ENCODE measurements at regions not wholly inside any gene's neighbourhood (a gene's known extent, or its start where the extent isn't known, plus 50 kb on each side); places are given as distances from the start of the nearest gene placed in this dataset.
A peak's percentile ranks its signal among the peaks of the same experiment; 100 is the strongest.
"Not testable (repeated sequence)": the region's sequence is repeated elsewhere in the genome, so short reads cannot be mapped to it uniquely, and the experiment has no call there.

GRCh38 chr4:95760646-95761045 lies 79.2 kb upstream of the PDHA2 start:
- H3K56ac ChIP-seq (ENCODE audit: low read length); H4K8ac ChIP-seq (ENCODE audit: low read depth, low read length); H3K79me1 ChIP-seq (ENCODE audit: low read length); H3K4me2 ChIP-seq (ENCODE audit: low read length); H3K18ac ChIP-seq (ENCODE audit: low read length); H2BK120ac ChIP-seq (ENCODE audit: low read depth, low read length); H3K36me3 ChIP-seq (ENCODE audit: control insufficient read depth, insufficient read depth, low read length); H3K9ac ChIP-seq (ENCODE audit: low read length); H2BK5ac ChIP-seq (ENCODE audit: low read length); H3K23ac ChIP-seq (ENCODE audit: low read length); H3K27ac ChIP-seq (ENCODE audit: low read depth, low read length); H3K27me3 ChIP-seq (ENCODE audit: insufficient read depth, low read length, poor library complexity); H3K79me2 ChIP-seq (ENCODE audit: control insufficient read depth, insufficient read depth, low read length); H4K5ac ChIP-seq (ENCODE audit: low read length); H2BK15ac ChIP-seq (replicated peaks; ENCODE audit: low read depth); H3K4me3 ChIP-seq (ENCODE audit: low read length); H3K4me1 ChIP-seq (ENCODE audit: control insufficient read depth, low read depth, low read length); H3K4ac ChIP-seq (ENCODE audit: low read depth, low read length); H2AK5ac ChIP-seq (ENCODE audit: low read length): not testable (repeated sequence)
- peak; percentile 93 for DNase-seq
- WGBS (ENCODE audit: extremely low coverage, insufficient coverage, low lambda C conversion rate) = no CpG with 5 or more reads among the region's 1 CpG

- no peaks in the 10 kb centered on the region for H3K79me2 ChIP-seq (ENCODE audit: control insufficient read depth, insufficient read depth, low read length)
- no peak overlapping the region for H3K9ac ChIP-seq (ENCODE audit: low read length)
- no peak overlapping the region for H3K4me2 ChIP-seq (ENCODE audit: low read length)
- H3K4ac ChIP-seq (ENCODE audit: low read depth, low read length) = no peak overlapping the region
- H3K18ac ChIP-seq (ENCODE audit: low read length) = no peak overlapping the region
- no peak for DNase-seq
- no peaks in the 10 kb centered on the region for H3K27me3 ChIP-seq (ENCODE audit: insufficient read depth, low read length, poor library complexity)
- no peak overlapping the region for H3K27ac ChIP-seq (ENCODE audit: low read depth, low read length)
- H2BK5ac ChIP-seq (ENCODE audit: low read length) = no peak overlapping the region
- H3K4me3 ChIP-seq (ENCODE audit: low read length) = no peak overlapping the region
- no peak overlapping the region for H3K23ac ChIP-seq (ENCODE audit: low read length)
- no peak overlapping the region for H4K5ac ChIP-seq (ENCODE audit: low read length)
- no peaks in the 10 kb centered on the region for H3K79me1 ChIP-seq (ENCODE audit: low read length)
- no peak overlapping the region for H2AK5ac ChIP-seq (ENCODE audit: low read length)
- H4K8ac ChIP-seq (ENCODE audit: low read depth, low read length) = no peak overlapping the region
- H2BK120ac ChIP-seq (ENCODE audit: low read depth, low read length) = no peak overlapping the region
- no peaks in the 10 kb centered on the region for H3K36me3 ChIP-seq (ENCODE audit: control insufficient read depth, insufficient read depth, low read length)
- peaks cover 2% of the 10 kb centered on the region for H3K4me1 ChIP-seq (ENCODE audit: control insufficient read depth, low read depth, low read length)
- H3K56ac ChIP-seq (ENCODE audit: low read length) = no peak overlapping the region
- H2BK15ac ChIP-seq (replicated peaks; ENCODE audit: low read depth) = no peak overlapping the region
Observed at GRCh38 chr4:95758001-95758400, 81.9 kb upstream of the PDHA2 start.

DNA sequence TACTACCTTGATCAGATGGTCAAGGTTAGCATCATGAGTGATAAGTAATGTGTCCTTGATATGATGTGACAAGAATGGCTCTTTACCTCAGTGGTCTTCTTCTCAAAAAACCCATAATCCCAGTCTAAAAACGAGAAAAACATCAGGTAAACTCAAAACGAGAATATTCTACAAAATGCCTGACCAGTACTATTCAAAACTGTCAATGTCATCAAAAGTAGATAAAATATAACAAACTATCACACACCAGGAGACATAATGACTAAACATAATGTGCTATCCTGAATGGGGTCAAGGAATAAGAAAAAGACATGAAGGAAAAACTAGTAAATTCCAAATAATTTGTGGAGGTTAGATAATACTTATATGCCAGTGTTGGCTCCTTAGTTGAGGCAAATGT lies 85.2 kb upstream of the PDHA2 start:
- H3K79me1 ChIP-seq (ENCODE audit: low read length) = no peaks in the 10 kb centered on the region
- WGBS (ENCODE audit: extremely low coverage, insufficient coverage, low lambda C conversion rate) = no CpG with 5 or more reads among the region's 2 CpGs
- H3K56ac ChIP-seq (ENCODE audit: low read length) = no peak overlapping the region
- H3K27ac ChIP-seq (ENCODE audit: low read depth, low read length) = no peak overlapping the region
- no peak overlapping the region for H3K23ac ChIP-seq (ENCODE audit: low read length)
- H4K8ac ChIP-seq (ENCODE audit: low read depth, low read length) = no peak overlapping the region
- no peak overlapping the region for H3K18ac ChIP-seq (ENCODE audit: low read length)
- H3K4me3 ChIP-seq (ENCODE audit: low read length) = no peak overlapping the region
- H3K4ac ChIP-seq (ENCODE audit: low read depth, low read length) = no peak overlapping the region
- H3K9ac ChIP-seq (ENCODE audit: low read length) = no peak overlapping the region
- H3K27me3 ChIP-seq (ENCODE audit: insufficient read depth, low read length, poor library complexity) = no peaks in the 10 kb centered on the region
- no peak overlapping the region for H4K5ac ChIP-seq (ENCODE audit: low read length)
- H2BK5ac ChIP-seq (ENCODE audit: low read length) = no peak overlapping the region
- no peaks in the 10 kb centered on the region for H3K79me2 ChIP-seq (ENCODE audit: control insufficient read depth, insufficient read depth, low read length)
- H2AK5ac ChIP-seq (ENCODE audit: low read length) = no peak overlapping the region
- no peak for DNase-seq
- no peaks in the 10 kb centered on the region for H3K4me1 ChIP-seq (ENCODE audit: control insufficient read depth, low read depth, low read length)
- H2BK15ac ChIP-seq (replicated peaks; ENCODE audit: low read depth) = no peak overlapping the region
- H2BK120ac ChIP-seq (ENCODE audit: low read depth, low read length) = no peak overlapping the region
- H3K4me2 ChIP-seq (ENCODE audit: low read length) = no peak overlapping the region
- H3K36me3 ChIP-seq (ENCODE audit: control insufficient read depth, insufficient read depth, low read length) = no peaks in the 10 kb centered on the region

DNA sequence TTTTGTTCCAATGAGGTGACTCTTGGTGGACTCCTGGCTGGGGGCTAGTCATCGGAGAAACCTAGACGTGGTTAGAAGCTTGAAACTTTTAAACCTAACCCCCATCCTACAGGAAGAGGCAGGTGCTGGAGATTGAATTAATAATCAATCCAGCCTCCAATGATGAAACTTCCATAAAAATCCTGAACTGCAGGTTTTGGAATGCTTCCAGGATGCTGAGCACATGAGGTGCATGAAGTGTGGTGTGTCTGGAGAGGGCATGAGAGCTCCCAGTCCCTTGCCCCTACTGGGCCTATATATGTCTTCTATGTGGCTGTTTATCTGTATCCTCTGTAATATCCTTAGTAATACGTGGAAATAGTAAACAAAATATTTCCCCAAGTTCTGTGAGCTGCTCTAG lies 90.7 kb upstream of the PDHA2 start:
- no peak overlapping the region for H3K23ac ChIP-seq (ENCODE audit: low read length)
- no peak overlapping the region for H4K8ac ChIP-seq (ENCODE audit: low read depth, low read length)
- no peaks in the 10 kb centered on the region for H3K4me1 ChIP-seq (ENCODE audit: control insufficient read depth, low read depth, low read length)
- H3K56ac ChIP-seq (ENCODE audit: low read length) = no peak overlapping the region
- H4K5ac ChIP-seq (ENCODE audit: low read length) = no peak overlapping the region
- no peak overlapping the region for H3K4me3 ChIP-seq (ENCODE audit: low read length)
- H3K18ac ChIP-seq (ENCODE audit: low read length) = no peak overlapping the region
- no peaks in the 10 kb centered on the region for H3K36me3 ChIP-seq (ENCODE audit: control insufficient read depth, insufficient read depth, low read length)
- no peak for DNase-seq
- no peaks in the 10 kb centered on the region for H3K79me1 ChIP-seq (ENCODE audit: low read length)
- no peak overlapping the region for H3K4ac ChIP-seq (ENCODE audit: low read depth, low read length)
- H3K79me2 ChIP-seq (ENCODE audit: control insufficient read depth, insufficient read depth, low read length) = no peaks in the 10 kb centered on the region
- no peak overlapping the region for H3K27ac ChIP-seq (ENCODE audit: low read depth, low read length)
- H3K9ac ChIP-seq (ENCODE audit: low read length) = no peak overlapping the region
- H3K27me3 ChIP-seq (ENCODE audit: insufficient read depth, low read length, poor library complexity) = no peaks in the 10 kb centered on the region
- no peak overlapping the region for H2BK5ac ChIP-seq (ENCODE audit: low read length)
- no peak overlapping the region for H2AK5ac ChIP-seq (ENCODE audit: low read length)
- H2BK15ac ChIP-seq (replicated peaks; ENCODE audit: low read depth) = no peak overlapping the region
- no CpG with 5 or more reads among the region's 3 CpGs for WGBS (ENCODE audit: extremely low coverage, insufficient coverage, low lambda C conversion rate)
- H2BK120ac ChIP-seq (ENCODE audit: low read depth, low read length) = no peak overlapping the region
- no peak overlapping the region for H3K4me2 ChIP-seq (ENCODE audit: low read length)

DNA sequence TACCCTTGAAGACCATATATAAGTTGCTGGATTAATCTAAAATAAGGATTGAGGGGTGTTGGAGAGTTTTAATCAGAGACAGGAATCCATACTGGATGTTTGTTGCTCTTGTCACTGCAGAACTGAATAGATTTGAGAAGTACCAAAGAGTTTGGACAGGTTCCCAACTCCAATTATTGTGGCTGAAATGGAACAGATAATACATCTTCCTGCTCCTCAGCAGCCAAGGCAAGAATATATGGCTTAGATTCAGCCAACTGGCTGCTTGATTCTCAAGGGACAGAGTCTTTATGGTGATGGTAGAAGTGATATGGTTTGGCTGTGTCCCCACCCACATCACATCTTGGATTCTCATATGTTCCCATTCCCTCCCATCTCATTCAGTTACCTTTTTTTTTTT lies 97.0 kb upstream of the PDHA2 start:
- Histone ChIP-seq H4K5ac (ENCODE audit: low read length) (no peak overlapping the region), H3K36me3 (ENCODE audit: control insufficient read depth, insufficient read depth, low read length) (no peaks in the 10 kb centered on the region), H3K4me1 (ENCODE audit: control insufficient read depth, low read depth, low read length) (no peaks in the 10 kb centered on the region), H3K79me2 (ENCODE audit: control insufficient read depth, insufficient read depth, low read length) (no peaks in the 10 kb centered on the region), H3K4ac (ENCODE audit: low read depth, low read length) (no peak overlapping the region), H3K18ac (ENCODE audit: low read length) (no peak overlapping the region), H2BK120ac (ENCODE audit: low read depth, low read length) (no peak overlapping the region), H2BK15ac (replicated peaks; ENCODE audit: low read depth) (no peak overlapping the region), H2BK5ac (ENCODE audit: low read length) (no peak overlapping the region), H3K4me2 (ENCODE audit: low read length) (no peak overlapping the region), H3K56ac (ENCODE audit: low read length) (no peak overlapping the region), H3K27ac (ENCODE audit: low read depth, low read length) (no peak overlapping the region), H3K79me1 (ENCODE audit: low read length) (no peaks in the 10 kb centered on the region), H3K23ac (ENCODE audit: low read length) (no peak overlapping the region), H4K8ac (ENCODE audit: low read depth, low read length) (no peak overlapping the region), H2AK5ac (ENCODE audit: low read length) (no peak overlapping the region), H3K27me3 (ENCODE audit: insufficient read depth, low read length, poor library complexity) (no peaks in the 10 kb centered on the region), H3K4me3 (ENCODE audit: low read length) (no peak overlapping the region), H3K9ac (ENCODE audit: low read length) (no peak overlapping the region)
- DNase-seq = no peak

- no peaks in the 10 kb centered on the region for H3K4me1 ChIP-seq (ENCODE audit: control insufficient read depth, low read depth, low read length)
- no peak overlapping the region for H3K9ac ChIP-seq (ENCODE audit: low read length)
- H4K5ac ChIP-seq (ENCODE audit: low read length) = no peak overlapping the region
- H3K36me3 ChIP-seq (ENCODE audit: control insufficient read depth, insufficient read depth, low read length) = no peaks in the 10 kb centered on the region
- H3K4ac ChIP-seq (ENCODE audit: low read depth, low read length) = no peak overlapping the region
- no peak overlapping the region for H3K27ac ChIP-seq (ENCODE audit: low read depth, low read length)
- no peak overlapping the region for H3K56ac ChIP-seq (ENCODE audit: low read length)
- no peaks in the 10 kb centered on the region for H3K27me3 ChIP-seq (ENCODE audit: insufficient read depth, low read length, poor library complexity)
- H3K79me1 ChIP-seq (ENCODE audit: low read length) = no peaks in the 10 kb centered on the region
- H2BK120ac ChIP-seq (ENCODE audit: low read depth, low read length) = no peak overlapping the region
- no peak overlapping the region for H2BK5ac ChIP-seq (ENCODE audit: low read length)
- DNase-seq = no peak
- WGBS (ENCODE audit: extremely low coverage, insufficient coverage, low lambda C conversion rate) = no CpG with 5 or more reads among the region's 1 CpG
- H4K8ac ChIP-seq (ENCODE audit: low read depth, low read length) = no peak overlapping the region
- H3K18ac ChIP-seq (ENCODE audit: low read length) = no peak overlapping the region
- H3K23ac ChIP-seq (ENCODE audit: low read length) = no peak overlapping the region
- no peaks in the 10 kb centered on the region for H3K79me2 ChIP-seq (ENCODE audit: control insufficient read depth, insufficient read depth, low read length)
- no peak overlapping the region for H2AK5ac ChIP-seq (ENCODE audit: low read length)
- no peak overlapping the region for H3K4me2 ChIP-seq (ENCODE audit: low read length)
- H2BK15ac ChIP-seq (replicated peaks; ENCODE audit: low read depth) = no peak overlapping the region
- no peak overlapping the region for H3K4me3 ChIP-seq (ENCODE audit: low read length)
Observed at GRCh38 chr4:95742179-95742578, 97.7 kb upstream of the PDHA2 start.

Data from mesendoderm (in vitro differentiated cells).